ENCODE measurements at regions not wholly inside any gene's neighbourhood (a gene's known extent, or its start where the extent isn't known, plus 50 kb on each side); places are given as distances from the start of the nearest gene placed in this dataset.
A peak's percentile ranks its signal among the peaks of the same experiment; 100 is the strongest.

DNA sequence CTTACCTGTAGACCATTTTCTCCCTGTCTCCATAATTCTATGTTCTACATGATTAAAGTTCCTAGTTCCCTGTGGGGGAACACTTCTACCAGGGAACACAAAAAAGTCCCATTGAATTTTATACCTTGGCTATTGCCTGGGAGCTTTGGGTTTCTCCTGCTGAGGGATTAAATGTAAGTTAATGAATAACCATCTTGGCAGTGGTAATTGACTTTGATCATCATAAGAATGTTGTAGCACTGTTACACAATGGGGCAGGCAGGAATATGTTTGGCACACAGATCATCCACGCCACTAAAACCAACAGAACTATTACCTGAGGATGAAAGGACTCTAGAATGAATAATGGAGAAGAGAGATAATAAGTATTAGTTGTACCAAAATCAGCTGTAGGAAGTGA is 1106.2 kb upstream of the GJE1 start:
- in situ Hi-C loops (cut with MboI), result no loop called here

DNA sequence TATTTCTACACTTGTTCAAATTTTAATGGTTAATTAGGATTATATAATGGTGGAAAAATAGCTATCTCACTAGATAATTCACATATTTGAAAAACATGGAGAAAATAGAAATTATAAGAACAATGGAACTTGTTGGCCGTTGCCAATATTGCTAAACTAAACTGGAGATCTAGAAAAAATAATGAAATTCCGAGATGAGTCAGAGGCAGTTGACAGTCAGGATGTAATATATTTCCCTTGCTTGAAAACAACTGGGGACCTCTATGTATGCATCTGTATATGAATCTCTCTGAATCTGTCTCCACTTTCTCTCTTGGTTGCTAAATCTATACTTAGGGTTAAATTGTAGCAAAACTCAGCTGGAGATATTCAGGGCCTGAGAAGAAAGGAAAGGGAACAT is 1108.2 kb upstream of the GJE1 start:
- TF ChIP-seq EZH2 (IDR thresholded peaks at IDR 0.05; ENCODE audit: insufficient read depth, poor library complexity, severe bottlenecking) (no peak), EZH2phosphoT487 (IDR thresholded peaks at IDR 0.05; ENCODE audit: insufficient read depth, low read depth) (no peak)
- Histone ChIP-seq H4K20me1 (ENCODE audit: insufficient read depth) (no peaks in the 10 kb centered on the region), H2AFZ (peak overlapping the region; percentile 33; the same call in 1 of the 2 replicates), H3K27ac (no peak overlapping the region), H3K4me3 (no peak overlapping the region), H3K4me1 (ENCODE audit: insufficient read depth) (no peaks in the 10 kb centered on the region), H3K4me2 (ENCODE audit: unreplicated experiment) (no peak overlapping the region), H3K27me3 (replicated peaks; ENCODE audit: insufficient read depth) (no peaks in the 10 kb centered on the region), H3K9me2 (ENCODE audit: insufficient read depth) (no peaks in the 10 kb centered on the region), H3K9ac (no peak overlapping the region), H3K36me3 (ENCODE audit: low read depth) (no peaks in the 10 kb centered on the region), H3K79me2 (ENCODE audit: insufficient read depth) (no peaks in the 10 kb centered on the region), H3K9me3 (ENCODE audit: low read depth) (no peaks in the 10 kb centered on the region), H3F3A (ENCODE audit: insufficient read depth) (no peaks in the 10 kb centered on the region)
- 60 to 61% methylated on average over 2 of the region's 2 CpGs for WGBS, 2 experiments (ENCODE audit: low coverage in 1 of 2, low lambda C conversion rate in 2 of 2, missing lambda C conversion rate in 2 of 2)
- in situ Hi-C loops (cut with MboI), result no loop called here
- DNase-seq, result peak; percentile 1

More for the DNA sequence above, 1106.2 kb upstream of the GJE1 start:
- H3K4me1 ChIP-seq (ENCODE audit: insufficient read depth), result no peaks in the 10 kb centered on the region
- WGBS, 2 experiments (ENCODE audit: low coverage in 1 of 2, low lambda C conversion rate in 2 of 2, missing lambda C conversion rate in 2 of 2), result 80 to 88% methylated on average over 1 of the region's 1 CpG
- no peaks in the 10 kb centered on the region for H3K36me3 ChIP-seq (ENCODE audit: low read depth)
- no peaks in the 10 kb centered on the region for H3K9me2 ChIP-seq (ENCODE audit: insufficient read depth)
- no peak for DNase-seq
- no peak overlapping the region for H3K4me3 ChIP-seq
- TF ChIP-seq EZH2phosphoT487 (IDR thresholded peaks at IDR 0.05; ENCODE audit: insufficient read depth, low read depth) (no peak), EZH2 (IDR thresholded peaks at IDR 0.05; ENCODE audit: insufficient read depth, poor library complexity, severe bottlenecking) (no peak)
- no peaks in the 10 kb centered on the region for H3K27me3 ChIP-seq (replicated peaks; ENCODE audit: insufficient read depth)
- H4K20me1 ChIP-seq (ENCODE audit: insufficient read depth), result no peaks in the 10 kb centered on the region
- H3K27ac ChIP-seq, result no peak overlapping the region
- no peak overlapping the region for H2AFZ ChIP-seq
- H3F3A ChIP-seq (ENCODE audit: insufficient read depth), result no peaks in the 10 kb centered on the region
- H3K79me2 ChIP-seq (ENCODE audit: insufficient read depth), result no peaks in the 10 kb centered on the region
- no peaks in the 10 kb centered on the region for H3K9me3 ChIP-seq (ENCODE audit: low read depth)
- no peak overlapping the region for H3K9ac ChIP-seq
- H3K4me2 ChIP-seq (ENCODE audit: unreplicated experiment), result no peak overlapping the region

DNA sequence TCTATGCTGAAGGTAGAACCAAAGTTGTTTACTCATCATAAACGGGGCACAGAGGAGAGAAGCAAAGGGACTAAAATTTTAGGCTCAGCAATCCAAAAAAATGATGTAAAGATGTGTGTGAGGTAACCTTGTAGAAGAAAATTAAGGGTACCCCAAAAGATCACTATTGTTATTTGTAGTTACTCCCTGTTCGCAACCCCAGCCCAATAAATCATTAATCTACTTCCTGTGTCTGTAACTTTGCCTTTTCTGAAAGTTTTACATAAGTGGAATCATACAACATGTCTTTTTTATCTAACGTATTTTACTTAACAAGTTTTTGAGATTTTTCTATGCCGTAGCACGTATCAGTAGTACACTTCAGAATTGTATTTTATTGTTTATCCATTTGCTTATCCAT is 1114.8 kb upstream of the GJE1 start:
- Histone ChIP-seq H3K9ac (no peak overlapping the region), H3K4me1 (ENCODE audit: insufficient read depth) (no peaks in the 10 kb centered on the region), H3K36me3 (ENCODE audit: low read depth) (no peaks in the 10 kb centered on the region), H3K9me3 (ENCODE audit: low read depth) (no peaks in the 10 kb centered on the region), H3K27me3 (replicated peaks; ENCODE audit: insufficient read depth) (no peaks in the 10 kb centered on the region), H3K4me2 (ENCODE audit: unreplicated experiment) (no peak overlapping the region), H3K27ac (no peak overlapping the region), H3F3A (ENCODE audit: insufficient read depth) (no peaks in the 10 kb centered on the region), H4K20me1 (ENCODE audit: insufficient read depth) (no peaks in the 10 kb centered on the region), H3K9me2 (ENCODE audit: insufficient read depth) (no peaks in the 10 kb centered on the region), H3K79me2 (ENCODE audit: insufficient read depth) (no peaks in the 10 kb centered on the region), H3K4me3 (no peak overlapping the region), H2AFZ (no peak overlapping the region)
- 91 to 92% methylated on average over 5 of the region's 5 CpGs for whole genome bisulfite sequencing, 2 experiments (ENCODE audit: low coverage in 1 of 2, low lambda C conversion rate in 2 of 2, missing lambda C conversion rate in 2 of 2)
- TF ChIP-seq EZH2 (IDR thresholded peaks at IDR 0.05; ENCODE audit: insufficient read depth, poor library complexity, severe bottlenecking) (no peak), EZH2phosphoT487 (IDR thresholded peaks at IDR 0.05; ENCODE audit: insufficient read depth, low read depth) (no peak)
- in situ Hi-C loops (cut with MboI), result no loop called here
- DNase-seq, result no peak

DNA sequence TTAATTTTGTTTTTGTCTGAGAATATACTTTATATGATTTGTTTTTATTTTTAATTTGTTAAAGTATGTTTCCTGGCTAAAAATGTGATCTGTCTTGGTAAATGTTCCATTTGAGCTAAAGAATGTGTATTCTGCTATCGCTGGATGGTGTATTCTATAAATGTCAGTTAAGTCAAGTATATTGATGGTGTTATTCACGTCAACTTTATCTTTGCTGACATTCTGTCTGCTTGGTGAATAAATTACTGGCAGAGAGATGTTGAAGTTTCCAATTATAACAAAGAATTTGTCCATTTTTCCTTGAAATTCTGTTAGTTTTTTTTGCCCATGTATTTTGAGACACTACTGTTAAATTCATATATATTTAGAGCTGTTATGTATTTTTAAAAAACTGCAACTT is 1131.8 kb upstream of the GJE1 start:
- no peak overlapping the region for H3K9ac ChIP-seq
- no peaks in the 10 kb centered on the region for H3K36me3 ChIP-seq (ENCODE audit: low read depth)
- H3K9me3 ChIP-seq (ENCODE audit: low read depth), result no peaks in the 10 kb centered on the region
- H3K27me3 ChIP-seq (replicated peaks; ENCODE audit: insufficient read depth), result no peaks in the 10 kb centered on the region
- no peak for DNase-seq
- H3K79me2 ChIP-seq (ENCODE audit: insufficient read depth), result no peaks in the 10 kb centered on the region
- H2AFZ ChIP-seq, result no peak overlapping the region
- no peaks in the 10 kb centered on the region for H4K20me1 ChIP-seq (ENCODE audit: insufficient read depth)
- TF ChIP-seq EZH2phosphoT487 (IDR thresholded peaks at IDR 0.05; ENCODE audit: insufficient read depth, low read depth), result no peak
- no peak for TF ChIP-seq EZH2 (IDR thresholded peaks at IDR 0.05; ENCODE audit: insufficient read depth, poor library complexity, severe bottlenecking)
- H3F3A ChIP-seq (ENCODE audit: insufficient read depth), result no peaks in the 10 kb centered on the region
- WGBS, 2 experiments (ENCODE audit: low coverage in 1 of 2, low lambda C conversion rate in 2 of 2, missing lambda C conversion rate in 2 of 2), result 85 to 90% methylated on average over 2 of the region's 2 CpGs
- H3K4me2 ChIP-seq (ENCODE audit: unreplicated experiment), result no peak overlapping the region
- no peak overlapping the region for H3K4me3 ChIP-seq
- H3K4me1 ChIP-seq (ENCODE audit: insufficient read depth), result no peaks in the 10 kb centered on the region
- H3K27ac ChIP-seq, result no peak overlapping the region
- in situ Hi-C loops (cut with MboI), result no loop called here
- no peaks in the 10 kb centered on the region for H3K9me2 ChIP-seq (ENCODE audit: insufficient read depth)

DNA sequence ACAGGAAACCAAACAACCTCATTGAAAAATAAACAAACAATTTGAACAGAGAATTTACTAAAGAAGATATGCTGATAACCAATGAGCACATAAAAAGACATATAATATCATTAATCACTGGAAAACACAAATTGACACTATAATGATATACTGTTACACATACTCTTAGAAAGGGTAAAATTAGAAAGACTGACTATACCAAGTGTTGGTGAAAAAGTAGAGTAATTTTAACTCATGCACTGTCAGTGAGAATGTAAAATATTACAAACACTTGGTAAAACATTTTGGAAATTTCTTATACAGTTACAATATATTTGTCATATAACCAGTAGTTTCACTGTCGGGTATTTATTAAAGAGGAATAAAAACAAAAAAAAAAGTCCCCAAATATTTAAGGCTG is 1139.2 kb upstream of the GJE1 start:
- DNase-seq, result no peak
- TF ChIP-seq EZH2 (IDR thresholded peaks at IDR 0.05; ENCODE audit: insufficient read depth, poor library complexity, severe bottlenecking) (no peak), EZH2phosphoT487 (IDR thresholded peaks at IDR 0.05; ENCODE audit: insufficient read depth, low read depth) (no peak)
- no peak overlapping the region for H3K4me3 ChIP-seq
- H3K9ac ChIP-seq, result no peak overlapping the region
- no peak overlapping the region for H3K27ac ChIP-seq
- no peaks in the 10 kb centered on the region for H3K27me3 ChIP-seq (replicated peaks; ENCODE audit: insufficient read depth)
- H3K79me2 ChIP-seq (ENCODE audit: insufficient read depth), result no peaks in the 10 kb centered on the region
- 70 to 85% methylated on average over 1 of the region's 1 CpG for WGBS, 2 experiments (ENCODE audit: low coverage in 1 of 2, low lambda C conversion rate in 2 of 2, missing lambda C conversion rate in 2 of 2)
- no peak overlapping the region for H3K4me2 ChIP-seq (ENCODE audit: unreplicated experiment)
- no peaks in the 10 kb centered on the region for H4K20me1 ChIP-seq (ENCODE audit: insufficient read depth)
- no peaks in the 10 kb centered on the region for H3K9me3 ChIP-seq (ENCODE audit: low read depth)
- H2AFZ ChIP-seq, result no peak overlapping the region
- no peaks in the 10 kb centered on the region for H3K36me3 ChIP-seq (ENCODE audit: low read depth)
- in situ Hi-C loops (cut with MboI), result no loop called here
- H3K9me2 ChIP-seq (ENCODE audit: insufficient read depth), result no peaks in the 10 kb centered on the region
- H3F3A ChIP-seq (ENCODE audit: insufficient read depth), result no peaks in the 10 kb centered on the region
- no peaks in the 10 kb centered on the region for H3K4me1 ChIP-seq (ENCODE audit: insufficient read depth)

Measured in GM23248 (cell line).